H9 (cell line): ENCODE measurements at regions not wholly inside any gene's neighbourhood (a gene's known extent, or its start where the extent isn't known, plus 50 kb on each side); places are given as distances from the start of the nearest gene placed in this dataset.

Source experiments
- DNase-seq: peaks from one replicate; pipeline ENCODE4 v3.0.0-alpha.2; 2017
- H2AFZ ChIP-seq: one replicate; pipeline ENCODE4 v1.6.1; 2013; ENCODE audit warnings: mild to moderate bottlenecking, low read length, control low read depth, moderate library complexity
- H2AK5ac ChIP-seq: 2 replicates; pipeline ENCODE4 v1.6.1; 2013; ENCODE audit warnings: low read length, control low read depth, mixed read lengths; ENCODE audit not compliant: insufficient read length
- H2BK120ac ChIP-seq: one replicate; pipeline ENCODE4 v1.6.1; 2013; ENCODE audit warnings: low read depth, mild to moderate bottlenecking, low read length, control low read depth, inconsistent platforms; ENCODE audit not compliant: poor library complexity, severe bottlenecking
- H2BK12ac ChIP-seq: 2 replicates; pipeline ENCODE4 v1.6.1; 2013; ENCODE audit warnings: low read length, control low read depth, mixed read lengths, low read depth; ENCODE audit not compliant: insufficient read length
- H2BK15ac ChIP-seq: 2 replicates; pipeline ENCODE4 v1.6.1; 2013; ENCODE audit warnings: low read depth, low read length, control low read depth
- H2BK20ac ChIP-seq: one replicate; pipeline ENCODE4 v1.6.1; 2013; ENCODE audit warnings: low read depth, mild to moderate bottlenecking, low read length, control low read depth, inconsistent platforms; ENCODE audit not compliant: poor library complexity, severe bottlenecking
- H2BK5ac ChIP-seq: 2 replicates; pipeline ENCODE4 v1.6.1; 2013; ENCODE audit warnings: low read length, control low read depth, mixed read lengths; ENCODE audit not compliant: insufficient read length
- H3K14ac ChIP-seq: 2 replicates; pipeline ENCODE4 v1.6.1; 2013; ENCODE audit warnings: low read length, control low read depth; ENCODE audit not compliant: insufficient read depth
- H3K18ac ChIP-seq: 2 replicates; pipeline ENCODE4 v1.6.1; 2013; ENCODE audit warnings: low read depth, mild to moderate bottlenecking, mixed read lengths, low read length, control low read depth; ENCODE audit not compliant: insufficient read length
- H3K23ac ChIP-seq: 2 replicates; pipeline ENCODE4 v1.6.1; 2013; ENCODE audit warnings: low read length, control low read depth, mixed read lengths, low read depth; ENCODE audit not compliant: insufficient read length
- H3K23me2 ChIP-seq: 2 replicates; pipeline ENCODE4 v1.6.1; 2013; ENCODE audit warnings: low read depth, mild to moderate bottlenecking, mixed read lengths, low read length, control low read depth; ENCODE audit not compliant: insufficient read length, poor library complexity, severe bottlenecking
- H3K27ac ChIP-seq: 2 replicates; pipeline ENCODE4 v1.5.1; 2013; ENCODE audit warnings: low read length, control low read depth, mixed read lengths, low read depth; ENCODE audit not compliant: insufficient read length
- H3K27me3 ChIP-seq: 2 replicates; pipeline ENCODE4 v1.6.1; 2013; ENCODE audit warnings: low read length, control low read depth, inconsistent platforms; ENCODE audit not compliant: insufficient read depth
- H3K4ac ChIP-seq: 2 replicates; pipeline ENCODE4 v1.6.1; 2013; ENCODE audit warnings: low read depth, mild to moderate bottlenecking, control low read depth, inconsistent platforms, low read length, moderate library complexity
- H3K4me1 ChIP-seq: 2 replicates; pipeline ENCODE4 v1.6.1; 2013; ENCODE audit warnings: low read length, control low read depth, inconsistent platforms; ENCODE audit not compliant: insufficient read depth
- H3K4me2 ChIP-seq: 2 replicates; pipeline ENCODE4 v1.6.1; 2013; ENCODE audit warnings: low read length, control low read depth, mixed read lengths; ENCODE audit not compliant: insufficient read length, insufficient read depth
- H3K56ac ChIP-seq: 2 replicates; pipeline ENCODE4 v1.6.1; 2013; ENCODE audit warnings: low read depth, mild to moderate bottlenecking, mixed read lengths, low read length, control low read depth; ENCODE audit not compliant: insufficient read length
- H3K79me1 ChIP-seq: 2 replicates; pipeline ENCODE4 v1.6.1; 2013; ENCODE audit warnings: low read depth, mild to moderate bottlenecking, moderate library complexity, low read length, control low read depth, inconsistent platforms; ENCODE audit not compliant: insufficient read depth, poor library complexity, severe bottlenecking
- H3K79me2 ChIP-seq: 2 replicates; pipeline ENCODE4 v1.6.1; 2013; ENCODE audit warnings: low read length, control low read depth, inconsistent platforms; ENCODE audit not compliant: insufficient read depth
- H3K9ac ChIP-seq: 2 replicates; pipeline ENCODE4 v1.6.1; 2013; ENCODE audit warnings: low read length, control low read depth, mixed read lengths; ENCODE audit not compliant: insufficient read length; ENCODE audit errors: extremely low read depth
- H3K9me3 ChIP-seq: one replicate; pipeline ENCODE4 v1.6.1; 2013; ENCODE audit warnings: low read depth, low read length, inconsistent platforms; ENCODE audit not compliant: control insufficient read depth
- H3T11ph ChIP-seq: one replicate; pipeline ENCODE4 v1.6.1; 2013; ENCODE audit warnings: mild to moderate bottlenecking, low read length, control low read depth, inconsistent platforms
- H4K20me1 ChIP-seq: one replicate; pipeline ENCODE4 v1.6.1; 2013; ENCODE audit not compliant: control insufficient read depth, insufficient read length, insufficient read depth
- H4K5ac ChIP-seq: 2 replicates; pipeline ENCODE4 v1.6.1; 2013; ENCODE audit warnings: low read depth, mild to moderate bottlenecking, mixed read lengths, low read length, control low read depth; ENCODE audit not compliant: insufficient read length
- H4K8ac ChIP-seq: replicated peaks from 2 replicates; pipeline ENCODE4 v1.6.1; 2013; ENCODE audit warnings: low read length, control low read depth, mixed read lengths, low read depth; ENCODE audit not compliant: insufficient read length
- H4K91ac ChIP-seq: 2 replicates; pipeline ENCODE4 v1.6.1; 2013; ENCODE audit warnings: low read depth, mild to moderate bottlenecking, moderate library complexity, mixed read lengths, low read length, control low read depth; ENCODE audit not compliant: insufficient read length
- H3K27ac Mint-ChIP-seq, 3 experiments: 2 replicates in 2 of 3; 3 replicates in 1 of 3; pipeline ENCODE4 v1.8.0; 2020 to 2021; ENCODE audit warnings: mixed read lengths in 3 of 3, mild to moderate bottlenecking in 1 of 3, moderate library complexity in 1 of 3
- H3K27me3 Mint-ChIP-seq: 2 replicates; pipeline ENCODE4 v1.8.0; 2021; ENCODE audit warnings: low read depth, mild to moderate bottlenecking, moderate library complexity, mixed read lengths
- H3K36me3 Mint-ChIP-seq, 3 experiments: 2 replicates in 2 of 3; 3 replicates in 1 of 3; pipeline ENCODE4 v1.8.0; 2020 to 2021; ENCODE audit warnings: low read depth in 3 of 3, mixed read lengths in 3 of 3; ENCODE audit not compliant: insufficient read depth in 1 of 3
- H3K4me1 Mint-ChIP-seq, 2 experiments: 2 replicates each; pipeline ENCODE4 v1.8.0; 2020; ENCODE audit warnings: mixed read lengths in 2 of 2
- H3K4me3 Mint-ChIP-seq, 2 experiments: 2 replicates in 1 of 2; 3 replicates in 1 of 2; pipeline ENCODE4 v1.8.0; 2020 to 2021; ENCODE audit warnings: mild to moderate bottlenecking in 2 of 2, mixed read lengths in 2 of 2, moderate library complexity in 1 of 2
- H3K9me3 Mint-ChIP-seq, 2 experiments: 2 replicates in 1 of 2; 3 replicates in 1 of 2; pipeline ENCODE4 v1.8.0; 2020; ENCODE audit warnings: mild to moderate bottlenecking in 2 of 2, mixed read lengths in 2 of 2, moderate library complexity in 1 of 2
- CTCF ChIP-seq: fragments of 200-600 bp; sonication (generic); conservative IDR thresholded peaks from 3 replicates; pipeline ENCODE4 v1.8.0; 2021; ENCODE audit warnings: antibody characterized with exemption, mild to moderate bottlenecking
- WGBS: extraction: QIAGEN DNeasy Blood & Tissue Kit; methylation state at CpG from one replicate; pipeline ENCODE4 v1.1.7; 2013; ENCODE audit warnings: missing lambda C conversion rate, low lambda C conversion rate, mixed read lengths; ENCODE audit not compliant: insufficient read length; ENCODE audit errors: extremely low coverage; 5-methylcytosine and 5-hydroxymethylcytosine counted together

GRCh38 chr2:118638453-118638852, 209.0 kb downstream of the EN1 start:
- DNase-seq: no peak
- Histone ChIP-seq H3K18ac (no peak overlapping the region), H3K9me3 (no peaks in the 10 kb centered on the region), H3K9ac (no peak overlapping the region), H3K4me1 (peaks cover 14% of the 10 kb centered on the region), H2BK15ac (no peak overlapping the region), H4K91ac (no peak overlapping the region), H2BK20ac (no peak overlapping the region), H4K8ac (no peak overlapping the region), H3K14ac (no peak overlapping the region), H3K4ac (no peak overlapping the region), H3K4me2 (no peak overlapping the region), H3K23me2 (no peaks in the 10 kb centered on the region), H3K79me2 (no peaks in the 10 kb centered on the region), H3T11ph (no peak overlapping the region), H3K27me3 (no peaks in the 10 kb centered on the region), H2BK120ac (no peak overlapping the region), H3K56ac (no peak overlapping the region), H2BK12ac (no peak overlapping the region), H2BK5ac (no peak overlapping the region), H4K5ac (no peak overlapping the region), H3K23ac (no peak overlapping the region), H3K79me1 (no peaks in the 10 kb centered on the region), H2AK5ac (no peak overlapping the region), H2AFZ (no peak overlapping the region), H4K20me1 (no peaks in the 10 kb centered on the region), H3K27ac (no peak overlapping the region)
- Mint-ChIP-seq H3K9me3 (peaks cover 0 to 5% of the 10 kb centered on the region in 2 experiments; a peak in 3 of 5 replicates), H3K27me3 (peaks cover 44% of the 10 kb centered on the region), H3K36me3 (peaks cover 3 to 4% (median 4%) of the 10 kb centered on the region in 3 experiments; a peak in 4 of 7 replicates), H3K4me1 (peaks cover 30 to 32% of the 10 kb centered on the region in 2 experiments), H3K4me3 (no peak overlapping the region), H3K27ac (no peak overlapping the region)
- WGBS: no CpG with 5 or more reads among the region's 5 CpGs
- TF ChIP-seq CTCF: no peak
